WTC11 (cell line): ENCODE measurements at regions not wholly inside any gene's neighbourhood (a gene's known extent, or its start where the extent isn't known, plus 50 kb on each side); places are given as distances from the start of the nearest gene placed in this dataset.

Experiments used
- ATAC-seq: fragments of 200-7000 bp; cut with Tn5 transposase; 2 replicates; pipeline ENCODE4 v1.10.0; 2021; ENCODE audit warnings: mild to moderate bottlenecking, moderate library complexity
- CTCF ChIA-PET: fragments of 300-600 bp; sonication (Branson Sonifier 250); formaldehyde crosslinking; loops from one replicate; lab custom pipeline; 2021; ENCODE audit warnings: antibody characterized with exemption; lab: Charles Lee
- POLR2A ChIA-PET: fragments of 350-600 bp; sonication (Branson Sonifier 250); formaldehyde crosslinking; loops from one replicate; lab custom pipeline; 2021; ENCODE audit warnings: antibody characterized with exemption; lab: Charles Lee
- DNase-seq: peaks from one replicate; pipeline ENCODE4 v3.0.0; 2021; ENCODE audit warnings: low spot score
- H3K27ac Mint-ChIP-seq: 2 replicates; pipeline ENCODE4 v1.8.0; 2021; ENCODE audit warnings: mixed read lengths
- H3K27me3 Mint-ChIP-seq: 2 replicates; pipeline ENCODE4 v1.8.0; 2021; ENCODE audit warnings: low read depth, mild to moderate bottlenecking, moderate library complexity, mixed read lengths
- H3K36me3 Mint-ChIP-seq: 2 replicates; pipeline ENCODE4 v1.8.0; 2021; ENCODE audit warnings: mixed read lengths
- H3K4me1 Mint-ChIP-seq: 2 replicates; pipeline ENCODE4 v1.8.0; 2022; ENCODE audit warnings: mixed read lengths
- H3K4me3 Mint-ChIP-seq: 2 replicates; pipeline ENCODE4 v1.8.0; 2021; ENCODE audit warnings: mild to moderate bottlenecking, moderate library complexity, mixed read lengths
- H3K9me3 Mint-ChIP-seq: 2 replicates; pipeline ENCODE4 v1.8.0; 2021; ENCODE audit warnings: mixed read lengths
- AFF4 ChIP-seq: sonication (generic); formaldehyde crosslinking; IDR thresholded peaks from 2 replicates; pipeline ENCODE4 v1.8.1; 2023; ENCODE audit warnings: mild to moderate bottlenecking, missing genetic modification reagents, borderline replicate concordance
- ATF2 ChIP-seq: sonication (generic); formaldehyde crosslinking; IDR thresholded peaks from 2 replicates; pipeline ENCODE4 v1.8.1; 2022; ENCODE audit warnings: low read depth, missing genetic modification reagents, borderline replicate concordance
- ATF3 ChIP-seq: sonication (generic); formaldehyde crosslinking; conservative IDR thresholded peaks from 2 replicates; pipeline ENCODE4 v1.8.1; 2022; ENCODE audit warnings: mild to moderate bottlenecking, missing genetic modification reagents
- CTCF ChIP-seq: fragments of 200-600 bp; IDR thresholded peaks from 2 replicates; pipeline ENCODE4 v1.8.0; 2022; ENCODE audit warnings: antibody characterized with exemption
- E2F4 ChIP-seq: sonication (generic); formaldehyde crosslinking; IDR thresholded peaks from 2 replicates; pipeline ENCODE4 v1.8.1; 2022; ENCODE audit warnings: low read depth, mild to moderate bottlenecking, moderate library complexity, missing genetic modification reagents, borderline replicate concordance
- FOXK1 ChIP-seq: sonication (generic); formaldehyde crosslinking; IDR thresholded peaks from 2 replicates; pipeline ENCODE4 v1.8.0; 2022; ENCODE audit warnings: mild to moderate bottlenecking, moderate library complexity, missing genetic modification reagents
- JUN ChIP-seq: sonication (generic); formaldehyde crosslinking; IDR thresholded peaks from 2 replicates; pipeline ENCODE4 v1.8.0; 2023; ENCODE audit warnings: mild to moderate bottlenecking, missing genetic modification reagents
- MAX ChIP-seq: sonication (generic); formaldehyde crosslinking; IDR thresholded peaks from 2 replicates; pipeline ENCODE4 v1.8.0; 2022; ENCODE audit warnings: mild to moderate bottlenecking, missing genetic modification reagents
- MLX ChIP-seq: sonication (generic); formaldehyde crosslinking; IDR thresholded peaks from 2 replicates; pipeline ENCODE4 v1.8.1; 2023; ENCODE audit warnings: mild to moderate bottlenecking, missing genetic modification reagents, moderate library complexity
- NFYB ChIP-seq: sonication (generic); formaldehyde crosslinking; conservative IDR thresholded peaks from 2 replicates; pipeline ENCODE4 v1.8.0; 2022; ENCODE audit warnings: low read depth, missing genetic modification reagents
- NR3C1 ChIP-seq: sonication (generic); formaldehyde crosslinking; conservative IDR thresholded peaks from 2 replicates; pipeline ENCODE4 v1.8.1; 2023; ENCODE audit warnings: low read depth, mild to moderate bottlenecking, missing genetic modification reagents
- SOX15 ChIP-seq: fragments of 250-450 bp; sonication (Bioruptor Pico); IDR thresholded peaks from 2 replicates; pipeline ENCODE4 v1.9.0; 2021; ENCODE audit warnings: mild to moderate bottlenecking
- TCF7 ChIP-seq: sonication (generic); formaldehyde crosslinking; IDR thresholded peaks from 2 replicates; pipeline ENCODE4 v1.8.0; 2022; ENCODE audit warnings: mild to moderate bottlenecking, low read depth, missing genetic modification reagents, moderate library complexity
- TEAD1 ChIP-seq: sonication (generic); formaldehyde crosslinking; IDR thresholded peaks from 2 replicates; pipeline ENCODE4 v1.8.0; 2022; ENCODE audit warnings: mild to moderate bottlenecking, missing genetic modification reagents
- TEAD4 ChIP-seq: sonication (generic); formaldehyde crosslinking; IDR thresholded peaks from 2 replicates; pipeline ENCODE4 v1.8.0; 2022; ENCODE audit warnings: mild to moderate bottlenecking, missing genetic modification reagents
- USF2 ChIP-seq: sonication (generic); formaldehyde crosslinking; IDR thresholded peaks from 2 replicates; pipeline ENCODE4 v1.8.1; 2023; ENCODE audit warnings: mild to moderate bottlenecking, missing genetic modification reagents, moderate library complexity
- ZMAT4 ChIP-seq: fragments of 250-450 bp; sonication (Bioruptor Pico); IDR thresholded peaks from 2 replicates; pipeline ENCODE4 v1.9.0; 2021; ENCODE audit warnings: mild to moderate bottlenecking
- ZNF232 ChIP-seq: sonication (generic); formaldehyde crosslinking; IDR thresholded peaks from 2 replicates; pipeline ENCODE4 v1.8.0; 2022; ENCODE audit warnings: mild to moderate bottlenecking, missing genetic modification reagents
- ZNF396 ChIP-seq: fragments of 250-450 bp; sonication (Bioruptor Pico); IDR thresholded peaks from 2 replicates; pipeline ENCODE4 v1.8.0; 2021; ENCODE audit warnings: mild to moderate bottlenecking, moderate library complexity, borderline replicate concordance
- ZSCAN18 ChIP-seq: fragments of 250-450 bp; sonication (Bioruptor Pico); IDR thresholded peaks from 2 replicates; pipeline ENCODE4 v2.1.2; 2022; ENCODE audit warnings: mild to moderate bottlenecking, moderate library complexity

- no peak for TF ChIP-seq TEAD1
- no peak for TF ChIP-seq MAX (CRISPR knock-in tag)
- no peak for TF ChIP-seq ATF3 (CRISPR knock-in tag)
Observed at GRCh38 chr6:139625081-139625939, 250.9 kb upstream of the CITED2 start (continued).

- Mint-ChIP-seq H3K27me3 (peaks cover 22% of the 10 kb centered on the region), H3K4me3 (no peak overlapping the region), H3K36me3 (peaks cover 2% of the 10 kb centered on the region; the same call in 1 of the 2 replicates), H3K9me3 (peaks cover 3% of the 10 kb centered on the region; the same call in 1 of the 2 replicates), H3K27ac (no peak overlapping the region; the same call in 1 of the 2 replicates), H3K4me1 (peaks cover 39% of the 10 kb centered on the region)
- ChIA-PET CTCF (no interaction called here), POLR2A (no interaction called here)
- ATAC-seq (no peak), DNase-seq (no peak)
- TF ChIP-seq CTCF (no peak), MLX (no peak), ZMAT4 (CRISPR knock-in tag) (no peak), TCF7 (CRISPR knock-in tag) (no peak), TEAD4 (no peak)
Observed at GRCh38 chr6:139623372-139623771, 248.9 kb upstream of the CITED2 start.

- Mint-ChIP-seq H3K4me1 (peaks cover 39% of the 10 kb centered on the region), H3K27ac (no peak overlapping the region), H3K27me3 (no peaks in the 10 kb centered on the region), H3K9me3 (peaks cover 12% of the 10 kb centered on the region), H3K36me3 (0 out of 2 replicates have a peak, but pooled peaks cover 5% of the 10 kb centered on the region), H3K4me3 (no peak overlapping the region)
- DNase-seq (no peak), ATAC-seq (no peak)
- CTCF ChIA-PET = no interaction called here
- POLR2A ChIA-PET = no interaction called here
- TF ChIP-seq JUN (CRISPR knock-in tag) = no peak
- TF ChIP-seq ZNF396 = no peak
- no peak for TF ChIP-seq NR3C1
- TF ChIP-seq ZSCAN18 (CRISPR knock-in tag) = no peak
- TF ChIP-seq ZNF232 = no peak
- no peak for TF ChIP-seq SOX15 (CRISPR knock-in tag)
- no peak for TF ChIP-seq E2F4 (CRISPR knock-in tag)
- TF ChIP-seq NFYB (CRISPR knock-in tag) = no peak
- no peak for TF ChIP-seq USF2 (CRISPR knock-in tag)
- TF ChIP-seq ATF2 (CRISPR knock-in tag) = no peak
- no peak for TF ChIP-seq FOXK1 (CRISPR knock-in tag)
- TF ChIP-seq AFF4 = no peak
Observed at GRCh38 chr6:139613496-139613895, 239.0 kb upstream of the CITED2 start.
